ENCODE measurements at regions not wholly inside any gene's neighbourhood (a gene's known extent, or its start where the extent isn't known, plus 50 kb on each side); places are given as distances from the start of the nearest gene placed in this dataset.

GRCh38 chr3:94573337-94573736 is 510.5 kb downstream of the NSUN3 start:
- in situ Hi-C loops (cut with HindIII; ENCODE audit: low sequenced_read_pairs): no loop called here
- TF ChIP-seq, protein P1, sequence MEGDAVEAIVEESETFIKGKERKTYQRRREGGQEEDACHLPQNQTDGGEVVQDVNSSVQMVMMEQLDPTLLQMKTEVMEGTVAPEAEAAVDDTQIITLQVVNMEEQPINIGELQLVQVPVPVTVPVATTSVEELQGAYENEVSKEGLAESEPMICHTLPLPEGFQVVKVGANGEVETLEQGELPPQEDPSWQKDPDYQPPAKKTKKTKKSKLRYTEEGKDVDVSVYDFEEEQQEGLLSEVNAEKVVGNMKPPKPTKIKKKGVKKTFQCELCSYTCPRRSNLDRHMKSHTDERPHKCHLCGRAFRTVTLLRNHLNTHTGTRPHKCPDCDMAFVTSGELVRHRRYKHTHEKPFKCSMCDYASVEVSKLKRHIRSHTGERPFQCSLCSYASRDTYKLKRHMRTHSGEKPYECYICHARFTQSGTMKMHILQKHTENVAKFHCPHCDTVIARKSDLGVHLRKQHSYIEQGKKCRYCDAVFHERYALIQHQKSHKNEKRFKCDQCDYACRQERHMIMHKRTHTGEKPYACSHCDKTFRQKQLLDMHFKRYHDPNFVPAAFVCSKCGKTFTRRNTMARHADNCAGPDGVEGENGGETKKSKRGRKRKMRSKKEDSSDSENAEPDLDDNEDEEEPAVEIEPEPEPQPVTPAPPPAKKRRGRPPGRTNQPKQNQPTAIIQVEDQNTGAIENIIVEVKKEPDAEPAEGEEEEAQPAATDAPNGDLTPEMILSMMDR (IDR thresholded peaks at IDR 0.05; ENCODE audit: low read depth, low read length, missing control alignments): no peak
- no peak overlapping the region for H3K4me3 ChIP-seq (ENCODE audit: low read depth, low read length)
- DNase-seq (ENCODE audit: low read depth): no peak

DNA sequence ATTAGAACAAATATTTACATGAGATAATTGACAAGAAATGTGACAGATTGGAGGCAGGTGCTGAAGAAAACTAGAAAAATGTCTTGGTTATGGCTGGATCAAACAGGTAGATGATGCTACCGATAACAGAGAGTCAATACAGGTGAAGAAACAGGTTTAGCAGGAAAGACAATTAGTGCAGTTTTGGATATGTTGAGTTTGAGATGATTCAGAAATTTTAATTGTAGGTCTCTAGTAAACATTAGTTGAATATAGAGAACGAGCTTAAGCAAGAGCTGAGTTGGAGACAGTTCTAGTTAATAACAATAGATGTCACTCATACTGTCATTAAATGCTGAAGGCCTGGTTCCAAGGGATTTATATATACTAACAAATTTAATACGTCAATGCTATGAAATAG is 524.4 kb downstream of the NSUN3 start:
- no peak overlapping the region for H3K4me3 ChIP-seq (ENCODE audit: low read depth, low read length)
- DNase-seq (ENCODE audit: low read depth): no peak
- in situ Hi-C loops (cut with HindIII; ENCODE audit: low sequenced_read_pairs): no loop called here
- TF ChIP-seq, protein P1 (IDR thresholded peaks at IDR 0.05; ENCODE audit: low read depth, low read length, missing control alignments): no peak

DNA sequence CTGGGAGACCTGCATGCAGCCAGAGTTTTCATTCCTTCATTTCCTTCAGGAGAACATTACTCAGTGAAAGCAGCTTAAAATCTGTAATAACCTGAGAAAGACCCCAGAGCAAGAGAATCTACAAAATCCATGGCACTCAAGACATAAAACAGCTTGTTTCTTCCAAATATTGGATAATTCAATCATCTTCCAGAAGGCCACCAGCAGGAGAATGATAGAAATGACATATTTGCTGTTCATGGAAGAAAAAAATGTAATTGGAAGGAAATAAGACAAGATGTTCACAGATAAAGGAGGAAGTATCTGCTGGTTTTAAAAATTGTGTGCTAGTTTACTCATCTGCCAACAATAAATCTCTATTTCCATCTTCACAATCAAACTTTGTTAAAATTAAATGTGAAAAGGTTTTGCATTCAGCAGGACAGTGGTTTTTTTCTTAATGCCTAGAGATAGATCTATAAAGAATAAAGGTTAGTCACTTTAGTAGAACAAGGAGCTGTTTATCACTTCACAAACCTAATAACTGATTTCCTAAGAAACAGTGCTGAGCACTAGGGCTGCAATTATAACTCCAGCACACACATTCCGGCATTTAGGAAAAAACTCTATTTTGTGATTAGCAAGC is 530.8 kb downstream of the NSUN3 start:
- DNase-seq (ENCODE audit: low read depth): no peak
- in situ Hi-C loops (cut with HindIII; ENCODE audit: low sequenced_read_pairs): no loop called here
- no peak overlapping the region for H3K4me3 ChIP-seq (ENCODE audit: low read depth, low read length)
- TF ChIP-seq, protein P1 (IDR thresholded peaks at IDR 0.05; ENCODE audit: low read depth, low read length, missing control alignments): no peak

GRCh38 chr3:94596141-94596540 is 533.3 kb downstream of the NSUN3 start:
- DNase-seq (ENCODE audit: low read depth): no peak
- in situ Hi-C loops (cut with HindIII; ENCODE audit: low sequenced_read_pairs): no loop called here
- TF ChIP-seq, protein P1 (IDR thresholded peaks at IDR 0.05; ENCODE audit: low read depth, low read length, missing control alignments): no peak
- H3K4me3 ChIP-seq (ENCODE audit: low read depth, low read length): no peak overlapping the region

- in situ Hi-C loops (cut with HindIII; ENCODE audit: low sequenced_read_pairs): no loop called here
- DNase-seq (ENCODE audit: low read depth): no peak
- H3K4me3 ChIP-seq (ENCODE audit: low read depth, low read length): no peak overlapping the region
- TF ChIP-seq, protein P1 (IDR thresholded peaks at IDR 0.05; ENCODE audit: low read depth, low read length, missing control alignments): no peak
Observed at GRCh38 chr3:94596887-94597566, 534.2 kb downstream of the NSUN3 start.

DNA sequence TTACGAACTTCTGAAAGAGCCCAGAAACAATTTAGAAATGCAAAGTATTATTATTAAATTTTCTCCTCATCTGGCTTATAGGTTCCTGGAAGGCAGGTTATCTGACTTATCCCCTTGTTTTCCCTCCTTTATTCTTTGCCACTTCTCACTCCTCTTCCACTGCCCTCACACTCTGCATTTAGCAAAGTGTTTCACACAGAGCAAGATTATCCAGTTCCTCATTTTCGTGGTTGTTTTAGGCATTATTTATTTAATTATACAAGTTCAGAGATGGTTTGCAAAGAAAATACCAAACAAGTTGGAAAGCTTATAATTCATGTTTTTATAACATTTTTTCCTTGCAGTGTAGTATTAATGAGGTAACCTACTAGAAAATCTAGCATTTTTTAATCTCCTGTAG is 544.9 kb downstream of the NSUN3 start:
- no peak for DNase-seq (ENCODE audit: low read depth)
- H3K4me3 ChIP-seq (ENCODE audit: low read depth, low read length): no peak overlapping the region
- TF ChIP-seq, protein P1 (IDR thresholded peaks at IDR 0.05; ENCODE audit: low read depth, low read length, missing control alignments): no peak
- in situ Hi-C loops (cut with HindIII; ENCODE audit: low sequenced_read_pairs): no loop called here

Data from astrocyte of the cerebellum (primary cell).